ENCODE measurements at regions not wholly inside any gene's neighbourhood (a gene's known extent, or its start where the extent isn't known, plus 50 kb on each side); places are given as distances from the start of the nearest gene placed in this dataset.

DNA sequence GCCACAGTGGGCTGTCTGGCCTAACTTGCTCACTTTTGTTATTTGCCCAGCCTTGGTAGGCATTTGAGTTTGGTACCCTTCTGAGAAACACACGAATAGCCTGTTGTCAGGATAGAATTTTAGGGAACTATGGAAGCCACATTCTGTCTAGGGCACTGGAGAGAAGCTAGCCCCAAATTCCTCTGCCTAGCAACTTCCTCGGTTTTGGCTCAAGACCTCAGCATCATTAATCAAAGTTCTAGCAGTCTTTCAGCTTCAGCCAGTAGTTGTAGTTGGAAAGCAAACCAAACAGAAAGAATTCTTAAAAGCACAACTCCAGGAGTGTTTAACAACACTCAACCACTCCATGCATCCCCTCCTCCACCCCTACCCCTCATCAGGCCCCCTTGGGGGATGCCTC lies 572.1 kb upstream of the PSMD7 start:
- in situ Hi-C loops (cut with HindIII; ENCODE audit: extremely low pct_ligation_motif_present, low pct_unique_long_range_greater_than_20kb) = no loop called here
- no peak for FAIRE-seq
- DNase-seq (ENCODE audit: low spot score) = no peak
- H4K20me1 ChIP-seq (ENCODE audit: insufficient read depth, low read length) = no peaks in the 10 kb centered on the region
- CTCF ChIA-PET (ENCODE audit: low intra/inter-chr PET ratio, low total read pairs) = no interaction called here
- H3K79me2 ChIP-seq (ENCODE audit: insufficient read depth, low read length) = no peaks in the 10 kb centered on the region
- H2AFZ ChIP-seq (ENCODE audit: low read length) = no peak overlapping the region
- intact Hi-C loops (cut with micrococcal nuclease; ENCODE audit: unreplicated experiment) = no loop called here
- no peaks in the 10 kb centered on the region for H3K36me3 ChIP-seq (replicated peaks in 1 of 2; ENCODE audit: control insufficient read depth in 1 of 2, insufficient read depth in 2 of 2, low read length in 2 of 2)
- no peaks in the 10 kb centered on the region for H3K27me3 ChIP-seq (ENCODE audit: control insufficient read depth in 1 of 2, insufficient read depth in 2 of 2, low read length in 2 of 2)
- POLR2A ChIA-PET = no interaction called here
- 0% methylated on average over 2 of the region's 2 CpGs for WGBS (ENCODE audit: low lambda C conversion rate)
- ATAC-seq = no peak
- H3K4me3 ChIP-seq (replicated peaks in 1 of 3; ENCODE audit: insufficient read depth in 1 of 3, low read depth in 2 of 3, low read length in 3 of 3) = no peak overlapping the region
- H3K9me3 ChIP-seq (ENCODE audit: low read length) = no peaks in the 10 kb centered on the region
- no TSS peak for BruUV-seq (replicated peaks)
- H3K4me2 ChIP-seq (ENCODE audit: low read depth, low read length) = no peak overlapping the region
- H3K4me1 ChIP-seq (ENCODE audit: insufficient read depth, low read length) = no peaks in the 10 kb centered on the region
- H3K27ac ChIP-seq (ENCODE audit: extremely low read length, insufficient read depth, low read length) = no peak overlapping the region
- no peak for TF ChIP-seq ZNF619 (CRISPR knock-in tag; IDR thresholded peaks at IDR 0.05)
- TF ChIP-seq FOXP1 (IDR thresholded peaks at IDR 0.05) = no peak
- no peak for TF ChIP-seq FOXP1 (CRISPR knock-in tag; IDR thresholded peaks at IDR 0.05)
- no peak for TF ChIP-seq IRX3 (CRISPR knock-in tag; IDR thresholded peaks at IDR 0.05; ENCODE audit: borderline replicate concordance, low read depth)
- no peak for TF ChIP-seq ZIK1 (CRISPR knock-in tag; IDR thresholded peaks at IDR 0.05; ENCODE audit: borderline replicate concordance, low read depth)
- no peak for TF ChIP-seq ZNF577 (CRISPR knock-in tag; IDR thresholded peaks at IDR 0.05; ENCODE audit: borderline replicate concordance, low read depth)
- no peak for TF ChIP-seq ZNF652 (CRISPR knock-in tag; IDR thresholded peaks at IDR 0.05; ENCODE audit: borderline replicate concordance, low read depth)
- TF ChIP-seq, protein P1, sequence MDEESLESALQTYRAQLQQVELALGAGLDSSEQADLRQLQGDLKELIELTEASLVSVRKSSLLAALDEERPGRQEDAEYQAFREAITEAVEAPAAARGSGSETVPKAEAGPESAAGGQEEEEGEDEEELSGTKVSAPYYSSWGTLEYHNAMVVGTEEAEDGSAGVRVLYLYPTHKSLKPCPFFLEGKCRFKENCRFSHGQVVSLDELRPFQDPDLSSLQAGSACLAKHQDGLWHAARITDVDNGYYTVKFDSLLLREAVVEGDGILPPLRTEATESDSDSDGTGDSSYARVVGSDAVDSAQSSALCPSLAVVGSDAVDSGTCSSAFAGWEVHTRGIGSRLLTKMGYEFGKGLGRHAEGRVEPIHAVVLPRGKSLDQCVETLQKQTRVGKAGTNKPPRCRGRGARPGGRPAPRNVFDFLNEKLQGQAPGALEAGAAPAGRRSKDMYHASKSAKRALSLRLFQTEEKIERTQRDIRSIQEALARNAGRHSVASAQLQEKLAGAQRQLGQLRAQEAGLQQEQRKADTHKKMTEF (CRISPR knock-in tag; IDR thresholded peaks at IDR 0.05) = no peak
- TF ChIP-seq, protein P2, sequence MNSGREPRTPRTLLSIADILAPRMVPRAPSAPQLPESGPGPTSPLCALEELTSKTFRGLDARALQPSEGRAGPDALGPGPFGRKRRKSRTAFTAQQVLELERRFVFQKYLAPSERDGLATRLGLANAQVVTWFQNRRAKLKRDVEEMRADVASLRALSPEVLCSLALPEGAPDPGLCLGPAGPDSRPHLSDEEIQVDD (CRISPR knock-in tag; IDR thresholded peaks at IDR 0.05; ENCODE audit: borderline replicate concordance) = no peak
- no peak for TF ChIP-seq KMT2A (CRISPR knock-in tag; IDR thresholded peaks at IDR 0.05)
- TF ChIP-seq KDM5A (IDR thresholded peaks at IDR 0.05; ENCODE audit: borderline replicate concordance, low read length) = no peak
- TF ChIP-seq NONO (IDR thresholded peaks at IDR 0.05) = no peak
- TF ChIP-seq NONO (CRISPR knock-in tag; conservative IDR thresholded peaks at IDR 0.05) = no peak
- no peak for TF ChIP-seq RFX3 (CRISPR knock-in tag; IDR thresholded peaks at IDR 0.05)
- TF ChIP-seq NR2C2 (CRISPR knock-in tag; IDR thresholded peaks at IDR 0.05; ENCODE audit: borderline replicate concordance) = no peak
- no peak overlapping the region for H3K9ac ChIP-seq (ENCODE audit: insufficient read depth, low read depth, low read length)

Data from HepG2 (cell line).